ENCODE measurements at regions not wholly inside any gene's neighbourhood (a gene's known extent, or its start where the extent isn't known, plus 50 kb on each side); places are given as distances from the start of the nearest gene placed in this dataset.
"Not testable (repeated sequence)": the region's sequence is repeated elsewhere in the genome, so short reads cannot be mapped to it uniquely, and the experiment has no call there.

- Histone ChIP-seq H3K9me2 (replicated peaks; ENCODE audit: low read length) (no peaks in the 10 kb centered on the region), H3K4me3 (ENCODE audit: low read length) (no peak overlapping the region), H3K4me1 (ENCODE audit: insufficient read depth, low read length) (no peaks in the 10 kb centered on the region), H3K9ac (ENCODE audit: low read length) (no peak overlapping the region), H3K27me3 (ENCODE audit: low read length) (no peaks in the 10 kb centered on the region), H3F3A (ENCODE audit: low read length, unreplicated experiment) (no peaks in the 10 kb centered on the region), H3K36me3 (ENCODE audit: low read depth, low read length) (no peaks in the 10 kb centered on the region), H3K9me3 (ENCODE audit: low read length) (no peaks in the 10 kb centered on the region), H3K4me2 (ENCODE audit: low read length) (no peak overlapping the region), H4K20me1 (ENCODE audit: low read length) (no peaks in the 10 kb centered on the region), H3K79me2 (ENCODE audit: low read length) (no peaks in the 10 kb centered on the region), H2AFZ (ENCODE audit: low read length) (no peak overlapping the region), H3K27ac (ENCODE audit: low read length) (no peak overlapping the region)
- TF ChIP-seq CTCF (conservative IDR thresholded peaks at IDR 0.05; ENCODE audit: low read depth, low read length) (no peak), EZH2phosphoT487 (IDR thresholded peaks at IDR 0.05; ENCODE audit: borderline replicate concordance, low read length) (no peak), EZH2 (IDR thresholded peaks at IDR 0.05; ENCODE audit: low read length, unreplicated experiment) (no peak)
- ChIA-PET CTCF (no interaction called here), POLR2A (ENCODE audit: unreplicated experiment) (no interaction called here)
- no TSS peak for BruUV-seq (replicated peaks)
- intact Hi-C loops (cut with micrococcal nuclease), result no loop called here
- ATAC-seq (no peak), DNase-seq (no peak)
These were observed 135.7 kb downstream of the IBTK start for GRCh38 chr6:82111818-82112217.

GRCh38 chr6:82111114-82111513 lies 136.4 kb downstream of the IBTK start:
- H3K4me2 ChIP-seq (ENCODE audit: low read length), result no peak overlapping the region
- DNase-seq, result no peak
- no peak overlapping the region for H3K4me3 ChIP-seq (ENCODE audit: low read length)
- ATAC-seq, result no peak
- no peaks in the 10 kb centered on the region for H3K4me1 ChIP-seq (ENCODE audit: insufficient read depth, low read length)
- H3K36me3 ChIP-seq (ENCODE audit: low read depth, low read length), result no peaks in the 10 kb centered on the region
- no peak overlapping the region for H3K9ac ChIP-seq (ENCODE audit: low read length)
- no peaks in the 10 kb centered on the region for H3F3A ChIP-seq (ENCODE audit: low read length, unreplicated experiment)
- no peaks in the 10 kb centered on the region for H3K79me2 ChIP-seq (ENCODE audit: low read length)
- TF ChIP-seq EZH2phosphoT487 (IDR thresholded peaks at IDR 0.05; ENCODE audit: borderline replicate concordance, low read length) (no peak), CTCF (conservative IDR thresholded peaks at IDR 0.05; ENCODE audit: low read depth, low read length) (no peak), EZH2 (IDR thresholded peaks at IDR 0.05; ENCODE audit: low read length, unreplicated experiment) (no peak)
- ChIA-PET CTCF (no interaction called here), POLR2A (ENCODE audit: unreplicated experiment) (no interaction called here)
- intact Hi-C loops (cut with micrococcal nuclease), result no loop called here
- H4K20me1 ChIP-seq (ENCODE audit: low read length), result no peaks in the 10 kb centered on the region
- no peaks in the 10 kb centered on the region for H3K9me2 ChIP-seq (replicated peaks; ENCODE audit: low read length)
- no peak overlapping the region for H3K27ac ChIP-seq (ENCODE audit: low read length)
- no peak overlapping the region for H2AFZ ChIP-seq (ENCODE audit: low read length)
- no peaks in the 10 kb centered on the region for H3K27me3 ChIP-seq (ENCODE audit: low read length)
- no TSS peak for BruUV-seq (replicated peaks)
- H3K9me3 ChIP-seq (ENCODE audit: low read length), result no peaks in the 10 kb centered on the region

GRCh38 chr6:82103171-82103570 lies 144.4 kb downstream of the IBTK start:
- H3K4me2 ChIP-seq (ENCODE audit: low read length); BruUV-seq (replicated peaks); H3K36me3 ChIP-seq (ENCODE audit: low read depth, low read length); H3K9me2 ChIP-seq (replicated peaks; ENCODE audit: low read length); POLR2A ChIA-PET (ENCODE audit: unreplicated experiment); H3K9ac ChIP-seq (ENCODE audit: low read length); H3K79me2 ChIP-seq (ENCODE audit: low read length); H3K4me1 ChIP-seq (ENCODE audit: insufficient read depth, low read length); intact Hi-C loops (cut with micrococcal nuclease); DNase-seq; H3K4me3 ChIP-seq (ENCODE audit: low read length); CTCF ChIA-PET; H2AFZ ChIP-seq (ENCODE audit: low read length); H3F3A ChIP-seq (ENCODE audit: low read length, unreplicated experiment); ATAC-seq; H4K20me1 ChIP-seq (ENCODE audit: low read length); H3K27ac ChIP-seq (ENCODE audit: low read length); H3K27me3 ChIP-seq (ENCODE audit: low read length); H3K9me3 ChIP-seq (ENCODE audit: low read length): not testable (repeated sequence)

GRCh38 chr6:82101374-82102114 lies 146.0 kb downstream of the IBTK start:
- POLR2A ChIA-PET (ENCODE audit: unreplicated experiment); DNase-seq; ATAC-seq; intact Hi-C loops (cut with micrococcal nuclease); H3K79me2 ChIP-seq (ENCODE audit: low read length); H3K27me3 ChIP-seq (ENCODE audit: low read length); H3K9me3 ChIP-seq (ENCODE audit: low read length); H3K9me2 ChIP-seq (replicated peaks; ENCODE audit: low read length); CTCF ChIA-PET; H3K36me3 ChIP-seq (ENCODE audit: low read depth, low read length); H3F3A ChIP-seq (ENCODE audit: low read length, unreplicated experiment); H4K20me1 ChIP-seq (ENCODE audit: low read length): not testable (repeated sequence)
- TSS peak; percentile 69 for BruUV-seq (replicated peaks)
- Histone ChIP-seq H3K4me2 (ENCODE audit: low read length) (peak overlapping the region; percentile 71), H3K4me1 (ENCODE audit: insufficient read depth, low read length) (peaks cover 16% of the 10 kb centered on the region), H3K4me3 (ENCODE audit: low read length) (peak overlapping the region; percentile 65), H3K27ac (ENCODE audit: low read length) (0 out of 2 replicates have a peak overlapping the region, but pooled peaks have one; percentile 23), H2AFZ (ENCODE audit: low read length) (peak overlapping the region; percentile 58), H3K9ac (ENCODE audit: low read length) (peak overlapping the region; percentile 53)

- not testable (repeated sequence) for BruUV-seq (replicated peaks)
These were observed 146.8 kb downstream of the IBTK start for GRCh38 chr6:82100763-82101162.

More at GRCh38 chr6:82100763-82101162, 146.8 kb downstream of the IBTK start:
- H3K9ac ChIP-seq (ENCODE audit: low read length); DNase-seq; CTCF ChIA-PET; H3F3A ChIP-seq (ENCODE audit: low read length, unreplicated experiment); POLR2A ChIA-PET (ENCODE audit: unreplicated experiment); H3K36me3 ChIP-seq (ENCODE audit: low read depth, low read length); ATAC-seq; H3K9me2 ChIP-seq (replicated peaks; ENCODE audit: low read length); H3K9me3 ChIP-seq (ENCODE audit: low read length); intact Hi-C loops (cut with micrococcal nuclease); H3K27me3 ChIP-seq (ENCODE audit: low read length); H4K20me1 ChIP-seq (ENCODE audit: low read length); H3K27ac ChIP-seq (ENCODE audit: low read length); H3K79me2 ChIP-seq (ENCODE audit: low read length): not testable (repeated sequence)
- peak overlapping the region; percentile 58 for H2AFZ ChIP-seq (ENCODE audit: low read length)
- peak overlapping the region; percentile 65 for H3K4me3 ChIP-seq (ENCODE audit: low read length)
- peaks cover 16% of the 10 kb centered on the region for H3K4me1 ChIP-seq (ENCODE audit: insufficient read depth, low read length)
- H3K4me2 ChIP-seq (ENCODE audit: low read length), result peak overlapping the region; percentile 71; the same call in 1 of the 2 replicates
